ENCODE measurements at regions not wholly inside any gene's neighbourhood (a gene's known extent, or its start where the extent isn't known, plus 50 kb on each side); places are given as distances from the start of the nearest gene placed in this dataset.

DNA sequence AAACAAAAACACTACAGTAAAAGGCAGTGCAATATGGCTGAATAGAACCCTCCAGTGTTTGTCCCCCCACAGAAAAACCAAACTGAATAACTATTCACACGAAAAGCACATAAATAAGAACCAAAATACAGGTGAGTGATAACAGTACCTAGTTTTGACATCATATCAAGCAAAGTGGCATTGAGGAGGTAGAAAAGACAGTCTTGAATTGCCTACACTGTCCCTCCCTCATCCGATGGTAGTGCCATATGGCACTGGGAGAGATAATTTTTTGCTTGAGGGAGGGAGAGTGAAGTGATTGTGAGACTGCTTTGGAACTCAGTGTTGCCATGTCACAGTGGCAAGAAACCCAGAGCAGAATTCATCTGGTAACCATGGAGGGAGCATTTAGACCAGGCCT lies 99.2 kb downstream of the GPR174 start:
- no peak overlapping the region for H3K4me2 ChIP-seq
- Mint-ChIP-seq H3K9me3 (no peaks in the 10 kb centered on the region; the same call in 2 of the 3 replicates), H3K36me3 (ENCODE audit: low read depth) (no peaks in the 10 kb centered on the region), H3K4me3 (no peak overlapping the region), H3K27ac (no peak overlapping the region), H3K27me3 (ENCODE audit: insufficient read depth, low read depth, poor library complexity) (no peaks in the 10 kb centered on the region), H3K4me1 (peaks cover 2% of the 10 kb centered on the region; the same call in 2 of the 3 replicates)
- no peaks in the 10 kb centered on the region for H3K36me3 ChIP-seq (ENCODE audit: insufficient read depth)
- H3K27me3 ChIP-seq (ENCODE audit: insufficient read depth) = no peaks in the 10 kb centered on the region
- ATAC-seq (no peak), DNase-seq (ENCODE audit: low spot score) (no peak)
- H3K9me2 ChIP-seq (ENCODE audit: insufficient read depth) = no peaks in the 10 kb centered on the region
- H2AFZ ChIP-seq = no peak overlapping the region
- no peaks in the 10 kb centered on the region for H3K79me2 ChIP-seq (replicated peaks; ENCODE audit: insufficient read depth)
- no peak for TF ChIP-seq EZH2phosphoT487 (IDR thresholded peaks at IDR 0.05; ENCODE audit: unreplicated experiment)
- TF ChIP-seq, protein P1, sequence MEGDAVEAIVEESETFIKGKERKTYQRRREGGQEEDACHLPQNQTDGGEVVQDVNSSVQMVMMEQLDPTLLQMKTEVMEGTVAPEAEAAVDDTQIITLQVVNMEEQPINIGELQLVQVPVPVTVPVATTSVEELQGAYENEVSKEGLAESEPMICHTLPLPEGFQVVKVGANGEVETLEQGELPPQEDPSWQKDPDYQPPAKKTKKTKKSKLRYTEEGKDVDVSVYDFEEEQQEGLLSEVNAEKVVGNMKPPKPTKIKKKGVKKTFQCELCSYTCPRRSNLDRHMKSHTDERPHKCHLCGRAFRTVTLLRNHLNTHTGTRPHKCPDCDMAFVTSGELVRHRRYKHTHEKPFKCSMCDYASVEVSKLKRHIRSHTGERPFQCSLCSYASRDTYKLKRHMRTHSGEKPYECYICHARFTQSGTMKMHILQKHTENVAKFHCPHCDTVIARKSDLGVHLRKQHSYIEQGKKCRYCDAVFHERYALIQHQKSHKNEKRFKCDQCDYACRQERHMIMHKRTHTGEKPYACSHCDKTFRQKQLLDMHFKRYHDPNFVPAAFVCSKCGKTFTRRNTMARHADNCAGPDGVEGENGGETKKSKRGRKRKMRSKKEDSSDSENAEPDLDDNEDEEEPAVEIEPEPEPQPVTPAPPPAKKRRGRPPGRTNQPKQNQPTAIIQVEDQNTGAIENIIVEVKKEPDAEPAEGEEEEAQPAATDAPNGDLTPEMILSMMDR (conservative IDR thresholded peaks at IDR 0.05; ENCODE audit: low read depth in 2 of 2) = no peak
- TF ChIP-seq NANOG (IDR thresholded peaks at IDR 0.05; ENCODE audit: borderline replicate concordance) = no peak
- TF ChIP-seq, protein P2, sequence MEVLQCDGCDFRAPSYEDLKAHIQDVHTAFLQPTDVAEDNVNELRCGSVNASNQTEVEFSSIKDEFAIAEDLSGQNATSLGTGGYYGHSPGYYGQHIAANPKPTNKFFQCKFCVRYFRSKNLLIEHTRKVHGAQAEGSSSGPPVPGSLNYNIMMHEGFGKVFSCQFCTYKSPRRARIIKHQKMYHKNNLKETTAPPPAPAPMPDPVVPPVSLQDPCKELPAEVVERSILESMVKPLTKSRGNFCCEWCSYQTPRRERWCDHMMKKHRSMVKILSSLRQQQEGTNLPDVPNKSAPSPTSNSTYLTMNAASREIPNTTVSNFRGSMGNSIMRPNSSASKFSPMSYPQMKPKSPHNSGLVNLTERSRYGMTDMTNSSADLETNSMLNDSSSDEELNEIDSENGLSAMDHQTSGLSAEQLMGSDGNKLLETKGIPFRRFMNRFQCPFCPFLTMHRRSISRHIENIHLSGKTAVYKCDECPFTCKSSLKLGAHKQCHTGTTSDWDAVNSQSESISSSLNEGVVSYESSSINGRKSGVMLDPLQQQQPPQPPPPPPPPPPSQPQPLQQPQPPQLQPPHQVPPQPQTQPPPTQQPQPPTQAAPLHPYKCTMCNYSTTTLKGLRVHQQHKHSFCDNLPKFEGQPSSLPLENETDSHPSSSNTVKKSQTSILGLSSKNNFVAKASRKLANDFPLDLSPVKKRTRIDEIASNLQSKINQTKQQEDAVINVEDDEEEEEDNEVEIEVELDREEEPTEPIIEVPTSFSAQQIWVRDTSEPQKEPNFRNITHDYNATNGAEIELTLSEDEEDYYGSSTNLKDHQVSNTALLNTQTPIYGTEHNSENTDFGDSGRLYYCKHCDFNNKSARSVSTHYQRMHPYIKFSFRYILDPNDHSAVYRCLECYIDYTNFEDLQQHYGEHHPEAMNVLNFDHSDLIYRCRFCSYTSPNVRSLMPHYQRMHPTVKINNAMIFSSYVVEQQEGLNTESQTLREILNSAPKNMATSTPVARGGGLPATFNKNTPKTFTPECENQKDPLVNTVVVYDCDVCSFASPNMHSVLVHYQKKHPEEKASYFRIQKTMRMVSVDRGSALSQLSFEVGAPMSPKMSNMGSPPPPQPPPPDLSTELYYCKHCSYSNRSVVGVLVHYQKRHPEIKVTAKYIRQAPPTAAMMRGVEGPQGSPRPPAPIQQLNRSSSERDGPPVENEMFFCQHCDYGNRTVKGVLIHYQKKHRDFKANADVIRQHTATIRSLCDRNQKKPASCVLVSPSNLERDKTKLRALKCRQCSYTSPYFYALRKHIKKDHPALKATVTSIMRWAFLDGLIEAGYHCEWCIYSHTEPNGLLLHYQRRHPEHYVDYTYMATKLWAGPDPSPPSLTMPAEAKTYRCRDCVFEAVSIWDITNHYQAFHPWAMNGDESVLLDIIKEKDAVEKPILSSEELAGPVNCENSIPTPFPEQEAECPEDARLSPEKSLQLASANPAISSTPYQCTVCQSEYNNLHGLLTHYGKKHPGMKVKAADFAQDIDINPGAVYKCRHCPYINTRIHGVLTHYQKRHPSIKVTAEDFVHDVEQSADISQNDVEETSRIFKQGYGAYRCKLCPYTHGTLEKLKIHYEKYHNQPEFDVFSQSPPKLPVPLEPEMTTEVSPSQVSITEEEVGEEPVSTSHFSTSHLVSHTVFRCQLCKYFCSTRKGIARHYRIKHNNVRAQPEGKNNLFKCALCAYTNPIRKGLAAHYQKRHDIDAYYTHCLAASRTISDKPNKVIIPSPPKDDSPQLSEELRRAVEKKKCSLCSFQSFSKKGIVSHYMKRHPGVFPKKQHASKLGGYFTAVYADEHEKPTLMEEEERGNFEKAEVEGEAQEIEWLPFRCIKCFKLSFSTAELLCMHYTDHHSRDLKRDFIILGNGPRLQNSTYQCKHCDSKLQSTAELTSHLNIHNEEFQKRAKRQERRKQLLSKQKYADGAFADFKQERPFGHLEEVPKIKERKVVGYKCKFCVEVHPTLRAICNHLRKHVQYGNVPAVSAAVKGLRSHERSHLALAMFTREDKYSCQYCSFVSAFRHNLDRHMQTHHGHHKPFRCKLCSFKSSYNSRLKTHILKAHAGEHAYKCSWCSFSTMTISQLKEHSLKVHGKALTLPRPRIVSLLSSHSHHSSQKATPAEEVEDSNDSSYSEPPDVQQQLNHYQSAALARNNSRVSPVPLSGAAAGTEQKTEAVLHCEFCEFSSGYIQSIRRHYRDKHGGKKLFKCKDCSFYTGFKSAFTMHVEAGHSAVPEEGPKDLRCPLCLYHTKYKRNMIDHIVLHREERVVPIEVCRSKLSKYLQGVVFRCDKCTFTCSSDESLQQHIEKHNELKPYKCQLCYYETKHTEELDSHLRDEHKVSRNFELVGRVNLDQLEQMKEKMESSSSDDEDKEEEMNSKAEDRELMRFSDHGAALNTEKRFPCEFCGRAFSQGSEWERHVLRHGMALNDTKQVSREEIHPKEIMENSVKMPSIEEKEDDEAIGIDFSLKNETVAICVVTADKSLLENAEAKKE (CRISPR knock-in tag; IDR thresholded peaks at IDR 0.05) = no peak
- TF ChIP-seq ZNF114 (CRISPR knock-in tag; IDR thresholded peaks at IDR 0.05) = no peak
- TF ChIP-seq EZH2 (IDR thresholded peaks at IDR 0.05; ENCODE audit: low read depth, unreplicated experiment) = no peak
- no peak for TF ChIP-seq ZNF331 (CRISPR knock-in tag; IDR thresholded peaks at IDR 0.05; ENCODE audit: low read depth)
- TF ChIP-seq STAT1 (IDR thresholded peaks at IDR 0.05; ENCODE audit: unreplicated experiment) = no peak
- no peak for TF ChIP-seq JUNB (IDR thresholded peaks at IDR 0.05; ENCODE audit: unreplicated experiment)
- no peak for TF ChIP-seq POLR2AphosphoS5 (IDR thresholded peaks at IDR 0.05; ENCODE audit: low read depth)
- TF ChIP-seq, protein P3, sequence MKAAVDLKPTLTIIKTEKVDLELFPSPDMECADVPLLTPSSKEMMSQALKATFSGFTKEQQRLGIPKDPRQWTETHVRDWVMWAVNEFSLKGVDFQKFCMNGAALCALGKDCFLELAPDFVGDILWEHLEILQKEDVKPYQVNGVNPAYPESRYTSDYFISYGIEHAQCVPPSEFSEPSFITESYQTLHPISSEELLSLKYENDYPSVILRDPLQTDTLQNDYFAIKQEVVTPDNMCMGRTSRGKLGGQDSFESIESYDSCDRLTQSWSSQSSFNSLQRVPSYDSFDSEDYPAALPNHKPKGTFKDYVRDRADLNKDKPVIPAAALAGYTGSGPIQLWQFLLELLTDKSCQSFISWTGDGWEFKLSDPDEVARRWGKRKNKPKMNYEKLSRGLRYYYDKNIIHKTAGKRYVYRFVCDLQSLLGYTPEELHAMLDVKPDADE (IDR thresholded peaks at IDR 0.05) = no peak
- no peak overlapping the region for H3K27ac ChIP-seq (ENCODE audit: low read depth)
- no peaks in the 10 kb centered on the region for H3F3A ChIP-seq (replicated peaks; ENCODE audit: low read depth)
- no peak overlapping the region for H3K4me3 ChIP-seq
- H4K20me1 ChIP-seq (replicated peaks; ENCODE audit: insufficient read depth) = no peaks in the 10 kb centered on the region
- no peaks in the 10 kb centered on the region for H3K4me1 ChIP-seq (ENCODE audit: insufficient read depth)
